Activated T-cell treated with anti-CD3 and anti-CD28 coated beads for 4 hours (primary cell): ENCODE measurements at regions not wholly inside any gene's neighbourhood (a gene's known extent, or its start where the extent isn't known, plus 50 kb on each side); places are given as distances from the start of the nearest gene placed in this dataset.

Experiments used
- DNase-seq: peaks from one replicate; pipeline ENCODE4 v3.0.0-alpha.2; 2020

DNA sequence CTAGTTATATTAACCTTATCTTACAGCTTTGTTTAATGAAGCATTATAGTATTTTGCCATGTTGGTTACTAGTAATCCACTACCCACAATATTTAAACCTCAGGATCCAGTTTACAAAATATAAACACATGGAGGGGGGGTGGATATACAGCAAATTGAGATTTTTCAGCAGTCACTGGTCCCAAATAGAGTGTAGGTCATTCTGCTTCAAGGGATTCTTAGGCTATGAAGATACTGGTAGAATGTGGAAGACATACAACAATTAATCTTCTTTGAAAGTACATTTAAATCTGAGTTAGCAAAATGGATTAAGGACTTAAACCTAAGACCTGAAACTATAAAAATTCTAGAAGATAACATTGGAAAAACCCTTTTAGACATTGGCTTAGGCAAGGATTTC is 569.6 kb downstream of the ZNF674 start:
- DNase-seq, result no peak

GRCh38 chrX:45972636-45973035 is 572.6 kb downstream of the ZNF674 start:
- DNase-seq, result no peak

DNA sequence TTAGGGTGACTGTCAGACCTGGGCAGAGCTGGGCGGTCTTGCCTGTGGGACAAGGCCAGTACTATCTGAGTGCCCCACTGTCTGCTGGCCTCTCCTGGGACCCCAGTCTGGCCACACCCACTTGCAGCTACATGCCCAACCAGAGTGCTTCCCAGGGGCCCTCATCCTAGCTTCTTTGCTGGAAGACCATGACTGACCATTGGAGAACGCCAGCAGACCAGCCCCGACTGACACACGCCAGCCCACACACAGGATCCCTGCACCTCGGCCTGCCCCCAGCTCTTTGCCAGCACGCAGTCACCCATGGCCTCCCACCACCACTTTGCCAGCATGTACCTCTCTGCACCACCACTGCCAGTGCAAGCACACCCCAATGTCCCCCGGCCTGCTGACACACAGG is 585.7 kb downstream of the ZNF674 start:
- no peak for DNase-seq

DNA sequence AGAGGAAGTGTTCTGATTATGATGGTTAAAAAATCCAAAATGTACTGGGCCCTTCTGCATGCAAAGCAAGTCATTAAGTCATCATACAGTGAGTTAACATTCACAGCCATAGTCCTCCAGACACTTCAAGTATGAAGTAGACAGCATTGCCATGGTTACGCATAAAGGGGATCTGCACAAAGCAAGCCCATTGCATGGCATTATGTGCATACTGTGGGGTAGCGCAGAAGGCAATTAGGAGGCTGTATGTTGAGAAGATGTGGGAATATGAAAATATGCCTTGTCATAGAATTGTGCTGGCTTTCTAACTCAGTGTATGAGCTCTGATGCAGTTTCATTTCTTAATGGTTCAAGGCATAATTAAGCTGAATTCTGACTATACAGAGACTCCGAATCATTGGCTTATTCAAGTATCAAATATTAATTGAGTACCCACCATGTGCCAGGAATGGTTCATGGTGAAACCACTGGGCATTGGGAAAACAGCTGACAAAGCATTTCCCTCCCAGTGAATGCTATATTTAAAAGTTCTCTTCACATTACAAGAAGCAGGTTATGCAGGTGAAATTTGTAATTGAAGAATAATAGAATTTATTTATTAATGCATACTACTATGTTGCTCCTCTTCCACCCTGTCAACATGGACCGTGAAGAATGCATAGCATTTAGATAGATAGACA is 588.9 kb downstream of the ZNF674 start:
- DNase-seq, result no peak

DNA sequence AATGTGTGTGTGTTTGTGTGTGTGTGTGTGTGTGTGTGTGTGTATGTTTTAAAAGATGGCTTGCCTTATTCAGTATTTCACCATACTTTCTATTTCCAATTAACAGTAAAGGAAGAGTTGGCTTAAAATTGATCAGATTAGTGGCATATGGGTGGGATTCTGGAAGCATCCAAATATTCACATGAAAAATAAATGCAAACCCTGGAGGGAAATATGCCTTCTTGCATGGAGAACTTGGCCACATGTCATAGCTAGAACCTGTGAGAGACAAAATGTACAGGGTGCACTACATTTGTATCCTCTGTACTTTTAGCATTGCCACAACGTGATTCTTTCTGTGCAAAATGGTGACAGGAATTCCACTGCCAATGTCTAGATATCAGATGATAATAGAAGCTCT is 589.6 kb downstream of the ZNF674 start:
- no peak for DNase-seq

DNA sequence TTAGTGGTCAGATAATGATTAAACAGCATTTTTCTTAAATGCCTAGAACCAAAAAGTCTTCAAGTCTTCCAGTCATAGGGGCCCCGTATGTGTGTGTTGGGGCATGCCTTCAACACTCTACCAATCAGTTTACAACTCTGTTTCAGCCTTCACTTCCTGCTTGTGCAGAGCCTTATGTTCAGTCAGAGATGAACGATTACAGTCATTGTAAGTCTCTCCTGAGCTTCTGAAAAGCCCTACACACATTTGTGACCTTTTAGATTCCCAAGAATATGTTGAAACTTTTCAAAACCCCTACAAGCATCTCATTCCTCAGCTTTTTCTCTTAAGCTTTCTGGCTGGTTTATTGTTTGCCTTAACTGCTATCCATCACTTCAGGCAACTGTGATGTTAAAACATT is 591.2 kb downstream of the ZNF674 start:
- DNase-seq, result no peak

DNA sequence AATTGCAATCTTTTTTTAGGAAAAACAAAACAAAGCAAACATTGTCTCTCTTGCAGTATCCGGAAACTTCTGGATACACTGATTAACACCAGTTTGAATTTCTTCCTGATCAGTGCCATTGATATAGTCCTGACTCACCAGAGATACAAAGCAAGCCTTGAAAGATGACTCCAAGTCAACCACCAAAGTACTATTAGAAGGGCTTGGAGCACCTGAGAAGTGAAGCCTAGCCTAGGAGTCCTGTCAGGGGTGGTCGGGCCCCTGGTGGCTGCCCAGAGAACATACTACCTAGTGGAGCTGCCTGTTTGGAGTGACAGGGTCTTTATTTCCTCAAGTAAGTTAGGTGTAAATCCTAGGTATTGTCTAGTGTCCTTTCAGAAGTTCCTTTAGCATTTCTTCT is 593.2 kb downstream of the ZNF674 start:
- DNase-seq, result no peak

- no peak for DNase-seq
Measured at GRCh38 chrX:45935408-45935807, 609.8 kb downstream of the ZNF674 start.

GRCh38 chrX:45912316-45912715 is 632.9 kb downstream of the ZNF674 start:
- no peak for DNase-seq

- DNase-seq, result no peak
Measured at GRCh38 chrX:45907786-45908185, 637.4 kb downstream of the ZNF674 start.

DNA sequence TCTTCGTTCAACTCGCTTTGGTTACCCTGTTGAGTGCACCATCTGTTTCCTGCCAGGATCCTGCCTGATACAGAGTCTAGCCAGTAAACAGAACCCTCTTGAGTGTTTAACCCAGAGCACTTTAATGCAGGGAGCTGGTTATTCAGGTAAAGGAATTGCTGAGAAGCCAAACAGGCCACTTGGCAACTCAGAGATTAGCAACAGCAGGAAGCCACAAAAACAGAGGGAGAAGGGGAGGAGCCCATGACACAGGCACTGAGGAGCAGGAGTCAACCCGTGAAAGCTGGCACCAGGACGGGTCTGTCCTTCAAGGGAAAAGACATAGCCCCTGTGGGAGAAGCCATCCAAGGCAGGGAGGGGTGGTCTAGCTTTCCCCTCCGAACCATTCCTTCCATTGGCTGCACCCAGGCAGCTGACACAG is 641.4 kb downstream of the ZNF674 start:
- DNase-seq, result no peak

DNA sequence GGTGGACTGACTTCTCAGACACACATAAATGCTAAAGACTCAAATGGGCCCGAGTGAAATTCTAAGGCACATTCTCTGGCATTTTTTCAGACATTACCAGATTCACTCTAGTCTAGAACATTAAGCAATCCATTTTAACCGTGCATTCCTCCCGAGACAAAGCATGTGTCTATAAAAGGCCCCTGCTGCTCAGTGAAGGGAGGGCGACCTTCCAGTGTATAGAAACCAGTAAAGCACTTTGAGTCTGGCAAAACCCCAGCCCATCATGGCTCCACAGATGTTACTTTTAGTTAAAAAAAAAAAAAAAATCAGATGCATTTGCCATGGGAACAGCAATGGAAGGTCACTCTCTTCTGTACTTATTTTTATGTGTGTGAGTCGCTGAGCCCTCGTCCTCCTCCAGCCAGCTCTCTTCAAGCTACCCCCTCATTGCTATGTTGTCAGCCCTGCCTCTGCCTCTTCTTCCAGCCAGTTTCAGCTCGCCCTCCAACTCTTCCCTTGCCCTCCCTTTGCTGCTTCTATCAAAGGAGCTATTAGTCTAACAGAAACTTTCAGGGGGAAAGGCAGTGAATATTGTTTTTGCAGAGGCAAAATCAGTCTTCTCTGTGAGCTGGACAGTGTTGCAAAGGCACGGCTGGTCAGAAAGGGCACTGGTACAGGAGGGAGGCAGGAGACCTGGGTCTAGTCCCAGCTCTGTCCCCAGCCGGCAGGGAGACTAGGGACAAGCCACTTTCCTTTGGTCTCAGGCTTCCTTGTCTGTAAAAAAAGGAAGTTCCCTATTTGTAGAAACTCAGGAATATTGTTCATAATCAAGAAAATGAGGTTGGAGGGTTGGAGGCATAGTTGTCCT is 644.2 kb downstream of the ZNF674 start:
- no peak for DNase-seq

GRCh38 chrX:45894864-45895645 is 650.2 kb downstream of the ZNF674 start:
- DNase-seq, result no peak

DNA sequence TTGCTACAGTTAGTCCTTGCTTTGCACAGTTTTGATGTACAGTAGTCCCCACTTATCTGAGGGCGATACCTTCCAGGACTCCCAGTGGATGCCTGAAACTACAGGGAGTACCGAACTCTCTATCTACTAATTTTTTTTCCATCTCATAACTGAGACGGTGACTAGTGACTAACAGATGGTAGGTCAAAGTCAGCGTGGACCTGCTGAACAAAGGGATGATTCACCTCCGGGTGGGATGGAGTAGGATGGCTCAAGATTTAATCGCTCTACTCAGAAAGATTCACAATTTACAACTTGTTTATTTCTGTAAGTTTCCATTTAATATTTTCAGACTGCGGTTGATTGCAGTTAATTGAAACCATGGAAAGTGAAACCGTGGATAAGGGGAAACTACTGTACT is 655.8 kb downstream of the ZNF674 start:
- DNase-seq, result no peak

DNA sequence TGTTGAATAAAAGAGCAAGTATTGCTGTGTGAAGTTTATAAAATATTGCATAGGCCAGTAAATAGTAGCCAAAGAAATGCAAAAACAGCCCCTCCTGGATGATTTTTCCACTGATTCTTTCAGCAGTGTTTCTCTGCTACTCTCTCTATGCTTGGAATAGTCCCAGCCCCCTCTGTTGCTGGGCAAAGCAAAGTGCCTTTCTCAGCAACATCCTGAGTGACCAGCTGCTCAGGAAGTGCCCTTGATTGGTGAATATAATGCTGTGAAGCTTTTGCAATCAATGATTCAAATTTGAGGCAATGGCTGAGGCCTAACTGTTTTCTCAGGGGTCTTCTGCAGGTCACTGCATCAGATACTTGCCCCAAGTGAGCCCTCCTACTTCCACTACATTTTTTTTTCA is 656.7 kb downstream of the ZNF674 start:
- DNase-seq, result no peak

DNA sequence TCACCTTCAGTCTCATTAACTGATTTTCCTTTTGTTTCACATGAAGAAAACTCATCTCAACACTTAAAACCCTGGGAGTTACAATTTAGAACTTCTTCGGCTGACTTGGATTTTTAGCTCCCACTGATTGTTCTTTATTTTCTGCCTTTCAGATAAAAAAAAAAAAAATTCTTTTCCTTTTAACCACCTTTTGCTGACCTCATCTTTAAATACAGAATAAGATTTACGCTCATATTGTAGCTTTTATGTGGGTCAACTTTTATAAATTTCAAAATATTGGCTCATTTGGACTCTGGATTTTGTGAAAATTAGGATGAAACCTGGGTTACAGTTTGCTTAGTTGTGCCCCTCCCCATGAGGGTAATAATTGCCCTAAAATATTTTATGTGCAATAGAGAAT is 659.3 kb downstream of the ZNF674 start:
- DNase-seq, result no peak

DNA sequence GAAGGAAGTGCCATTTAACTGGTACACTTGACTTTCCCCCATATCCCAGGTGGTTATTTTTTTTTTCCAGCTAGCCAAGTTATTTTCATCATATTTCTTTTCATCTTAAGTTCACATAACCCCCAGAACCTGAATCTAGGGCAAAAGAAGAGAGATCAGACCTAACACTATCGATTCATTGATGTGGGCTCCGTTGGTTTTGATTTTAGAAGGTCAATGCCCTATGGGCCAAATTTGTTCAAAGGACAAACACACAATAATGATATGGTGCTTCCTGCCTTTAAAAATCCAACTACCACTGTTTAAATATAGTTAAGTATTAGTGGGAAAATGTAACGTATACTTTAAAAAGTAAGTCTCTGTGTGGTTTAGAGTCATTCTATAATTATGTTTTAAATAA is 665.7 kb downstream of the ZNF674 start:
- no peak for DNase-seq

- no peak for DNase-seq
Measured at GRCh38 chrX:45876206-45876605, 669.0 kb downstream of the ZNF674 start.

GRCh38 chrX:45873781-45874180 is 671.4 kb downstream of the ZNF674 start:
- DNase-seq, result no peak

GRCh38 chrX:45872480-45872879 is 671.8 kb upstream of the DIPK2B start:
- DNase-seq, result no peak

- no peak for DNase-seq
Measured at GRCh38 chrX:45868425-45868824, 667.7 kb upstream of the DIPK2B start.

- DNase-seq, result no peak
Measured at GRCh38 chrX:45862801-45863200, 662.1 kb upstream of the DIPK2B start.

DNA sequence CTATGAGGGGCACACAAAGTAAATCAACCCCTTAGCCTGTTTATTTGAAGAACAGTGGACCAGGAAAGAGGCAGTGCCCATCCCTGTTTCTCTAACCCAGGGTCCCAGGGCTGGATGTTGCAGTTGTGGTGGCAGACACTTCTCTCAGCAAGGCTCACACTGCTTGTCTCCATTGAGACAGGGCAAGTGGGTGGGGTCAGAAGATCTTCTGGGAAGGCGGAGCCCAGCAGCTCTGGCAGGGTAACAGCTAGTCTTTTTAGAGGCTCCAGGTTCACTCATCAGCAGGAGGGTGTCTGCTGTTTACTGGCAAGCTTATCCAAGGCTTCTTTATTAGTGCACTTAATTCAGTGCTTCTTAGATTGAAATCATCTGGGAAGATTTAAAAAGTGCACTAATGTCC is 659.8 kb upstream of the DIPK2B start:
- DNase-seq, result no peak

DNA sequence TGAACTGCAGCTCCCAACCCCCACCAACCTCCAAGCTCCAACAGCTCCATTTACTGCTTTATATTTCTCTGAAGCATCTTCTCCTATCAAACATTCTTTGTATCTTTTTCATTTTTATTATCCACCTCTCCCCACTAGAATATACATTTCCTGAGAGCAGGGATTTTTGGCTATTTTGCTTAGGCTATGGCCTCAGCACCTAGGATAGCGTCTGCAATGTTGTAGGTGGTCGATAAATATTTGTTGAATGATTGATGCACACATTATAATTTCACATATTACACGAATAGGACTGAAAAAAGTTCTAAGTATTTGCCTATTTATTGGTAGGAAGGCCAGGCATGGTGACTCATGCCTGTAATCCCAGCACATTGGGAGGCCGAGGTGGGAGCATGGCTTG is 658.7 kb upstream of the DIPK2B start:
- DNase-seq, result no peak
